Stomach (tissue), 8 donors: ENCODE measurements at regions not wholly inside any gene's neighbourhood (a gene's known extent, or its start where the extent isn't known, plus 50 kb on each side); places are given as distances from the start of the nearest gene placed in this dataset.

Experiments used
- DNase-seq, 2 donors: peaks; one replicate each; pipeline versions ENCODE4 v3.0.0 to v3.0.0-alpha.2; 2013 to 2019
- H3K27ac ChIP-seq, 5 donors: fragments of 200-600 bp in 4 of 5; sonication (generic) in 4 of 5; one replicate each; pipeline ENCODE4 v1.5.1; 2013 to 2019; ENCODE audit warnings: mild to moderate bottlenecking in 1 of 5, moderate library complexity in 1 of 5
- H3K27me3 ChIP-seq, 3 donors: fragments of 200-600 bp; sonication (generic); one replicate each; pipeline ENCODE4 v1.5.1; 2017 to 2019; ENCODE audit warnings: mixed run types in 1 of 3
- H3K36me3 ChIP-seq, 4 donors: fragments of 200-600 bp; sonication (generic); 1 replicate in 3 of 4; 2 replicates in 1 of 4; pipeline ENCODE4 v1.5.1; 2016 to 2019
- H3K4me1 ChIP-seq, 4 donors: fragments of 200-600 bp; sonication (generic); one replicate each; pipeline ENCODE4 v1.5.1; 2016 to 2019
- H3K4me3 ChIP-seq, 4 donors: fragments of 200-600 bp; sonication (generic) in 3 of 4; one replicate each; pipeline ENCODE4 v1.5.1; 2016 to 2019; ENCODE audit warnings: mild to moderate bottlenecking in 1 of 4
- H3K9me3 ChIP-seq, 4 donors: fragments of 200-600 bp; sonication (generic); one replicate each; pipeline ENCODE4 v1.5.1; 2016 to 2019
- EP300 ChIP-seq: sonication (generic); formaldehyde crosslinking; IDR thresholded peaks from one replicate; pipeline ENCODE4 v1.6.1; 2017; ENCODE audit warnings: antibody characterized with exemption
- POLR2A ChIP-seq, 4 donors: fragments of 450-650 bp; IDR thresholded peaks; one replicate each; pipeline ENCODE4 v1.6.1; 2016; ENCODE audit warnings: antibody characterized with exemption in 4 of 4, control low read depth in 2 of 4, mild to moderate bottlenecking in 1 of 4, moderate library complexity in 1 of 4
- POLR2AphosphoS5 ChIP-seq, 3 donors: sonication (generic); formaldehyde crosslinking; IDR thresholded peaks; one replicate each; pipeline ENCODE4 v1.6.1; 2016; ENCODE audit warnings: antibody characterized with exemption in 3 of 3
- WGBS, 5 donors: extraction: QIAGEN DNeasy Blood & Tissue Kit in 3 of 5; methylation state at CpG; one replicate each; pipeline versions ENCODE4 v1.1.5 to v1.1.7; 2013 to 2018; 5-methylcytosine and 5-hydroxymethylcytosine counted together
- intact Hi-C: fragments of 100-400 bp; cut with DNase I; formaldehyde crosslinking; loops from one replicate; pipeline ENCODE4 v1.15.1; 2023; ENCODE audit warnings: low total_unique reads
- TF ChIP-seq, protein P1 (sequence below), 7 experiments: fragments of 450-650 bp in 4 of 7; fragments of 200-600 bp in 3 of 7; sonication (generic) in 3 of 7; IDR thresholded peaks; one replicate each; pipeline ENCODE4 v1.5.1; 2016 to 2019; ENCODE audit warnings: antibody characterized with exemption in 7 of 7, control low read depth in 2 of 7, mild to moderate bottlenecking in 1 of 7
- donor health status: healthy with polysubstance abuse.
- donor health status: Bipolar disorder and iron deficiency.
- donor health status: healthy.

GRCh38 chr6:112504621-112505020 lies 157.5 kb downstream of the RFPL4B start:
- Histone ChIP-seq H3K9me3 (no peaks in the 10 kb centered on the region), H3K4me1 (peaks cover 0 to 17% (median 0%) of the 10 kb centered on the region in 4 donors), H3K27ac (no peak overlapping the region), H3K36me3 (no peaks in the 10 kb centered on the region), H3K4me3 (no peak overlapping the region), H3K27me3 (no peaks in the 10 kb centered on the region)
- 69 to 77% (median 75%) methylated on average over 2 of the region's 2 CpGs for WGBS, 5 donors
- DNase-seq, result no peak
- TF ChIP-seq POLR2AphosphoS5 (IDR thresholded peaks at IDR 0.05) (no peak), EP300 (no peak), POLR2A (IDR thresholded peaks at IDR 0.05) (no peak)
- TF ChIP-seq, protein P1, sequence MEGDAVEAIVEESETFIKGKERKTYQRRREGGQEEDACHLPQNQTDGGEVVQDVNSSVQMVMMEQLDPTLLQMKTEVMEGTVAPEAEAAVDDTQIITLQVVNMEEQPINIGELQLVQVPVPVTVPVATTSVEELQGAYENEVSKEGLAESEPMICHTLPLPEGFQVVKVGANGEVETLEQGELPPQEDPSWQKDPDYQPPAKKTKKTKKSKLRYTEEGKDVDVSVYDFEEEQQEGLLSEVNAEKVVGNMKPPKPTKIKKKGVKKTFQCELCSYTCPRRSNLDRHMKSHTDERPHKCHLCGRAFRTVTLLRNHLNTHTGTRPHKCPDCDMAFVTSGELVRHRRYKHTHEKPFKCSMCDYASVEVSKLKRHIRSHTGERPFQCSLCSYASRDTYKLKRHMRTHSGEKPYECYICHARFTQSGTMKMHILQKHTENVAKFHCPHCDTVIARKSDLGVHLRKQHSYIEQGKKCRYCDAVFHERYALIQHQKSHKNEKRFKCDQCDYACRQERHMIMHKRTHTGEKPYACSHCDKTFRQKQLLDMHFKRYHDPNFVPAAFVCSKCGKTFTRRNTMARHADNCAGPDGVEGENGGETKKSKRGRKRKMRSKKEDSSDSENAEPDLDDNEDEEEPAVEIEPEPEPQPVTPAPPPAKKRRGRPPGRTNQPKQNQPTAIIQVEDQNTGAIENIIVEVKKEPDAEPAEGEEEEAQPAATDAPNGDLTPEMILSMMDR (IDR thresholded peaks at IDR 0.05), result no peak
- intact Hi-C loops, result no loop called here

DNA sequence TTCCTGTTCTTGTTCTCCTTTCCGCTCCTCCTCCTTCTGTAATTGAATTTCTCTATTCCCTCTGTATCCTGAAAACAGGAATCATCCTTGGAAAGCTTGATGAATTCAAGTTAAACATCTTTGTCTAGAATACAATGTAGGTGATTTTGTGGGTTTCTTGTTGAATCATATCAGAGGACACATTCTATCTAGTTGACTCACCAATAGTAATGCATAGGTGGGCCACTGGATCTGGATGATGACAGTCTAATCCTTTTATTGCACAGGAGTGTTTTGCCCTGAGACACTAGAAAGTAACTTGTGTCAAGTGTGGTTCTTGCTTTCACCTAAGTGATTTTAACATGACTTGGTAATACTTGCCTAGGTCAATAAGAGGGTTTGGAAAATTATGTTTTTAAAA lies 164.3 kb downstream of the RFPL4B start:
- H3K4me3 ChIP-seq, result no peak overlapping the region
- no peak overlapping the region for H3K27ac ChIP-seq
- intact Hi-C loops, result no loop called here
- WGBS, 5 donors, result 87 to 100% (median 95%) methylated on average over 1 of the region's 1 CpG
- no peaks in the 10 kb centered on the region for H3K27me3 ChIP-seq
- DNase-seq, result no peak
- TF ChIP-seq POLR2AphosphoS5 (IDR thresholded peaks at IDR 0.05), result no peak
- no peak for TF ChIP-seq EP300
- TF ChIP-seq, protein P1 (IDR thresholded peaks at IDR 0.05), result no peak
- TF ChIP-seq POLR2A (IDR thresholded peaks at IDR 0.05), result no peak
- H3K9me3 ChIP-seq, result no peaks in the 10 kb centered on the region
- no peaks in the 10 kb centered on the region for H3K36me3 ChIP-seq
- no peaks in the 10 kb centered on the region for H3K4me1 ChIP-seq

DNA sequence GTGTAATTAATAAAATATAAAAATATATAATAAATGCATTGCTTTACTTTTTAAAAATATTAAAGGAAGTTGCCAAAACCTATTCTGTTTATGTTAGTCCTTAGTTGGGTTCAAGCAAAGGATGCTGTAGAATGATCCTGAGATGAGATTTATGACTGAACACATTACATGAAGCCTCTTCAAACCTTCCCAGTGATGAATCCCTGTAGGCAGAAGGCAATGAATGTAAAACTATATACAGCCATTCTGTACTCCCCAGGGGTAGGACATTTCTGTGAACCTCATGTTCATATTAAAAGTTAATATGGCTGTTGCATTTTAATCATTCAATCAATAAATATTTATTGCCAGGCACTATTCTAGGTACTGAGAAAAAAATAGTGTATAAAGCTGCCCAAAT lies 166.0 kb downstream of the RFPL4B start:
- Histone ChIP-seq H3K27ac (no peak overlapping the region), H3K9me3 (no peaks in the 10 kb centered on the region), H3K36me3 (no peaks in the 10 kb centered on the region), H3K4me1 (no peaks in the 10 kb centered on the region), H3K4me3 (no peak overlapping the region), H3K27me3 (no peaks in the 10 kb centered on the region)
- intact Hi-C loops, result no loop called here
- DNase-seq, result no peak
- TF ChIP-seq EP300, result no peak
- no peak for TF ChIP-seq POLR2AphosphoS5 (IDR thresholded peaks at IDR 0.05)
- TF ChIP-seq, protein P1 (IDR thresholded peaks at IDR 0.05), result no peak
- no peak for TF ChIP-seq POLR2A (IDR thresholded peaks at IDR 0.05)

- TF ChIP-seq POLR2AphosphoS5 (IDR thresholded peaks at IDR 0.05) (no peak), EP300 (no peak), POLR2A (IDR thresholded peaks at IDR 0.05) (no peak)
- TF ChIP-seq, protein P1 (IDR thresholded peaks at IDR 0.05), result no peak
Observed at GRCh38 chr6:112522587-112522986, 175.5 kb downstream of the RFPL4B start.

More at GRCh38 chr6:112522587-112522986, 175.5 kb downstream of the RFPL4B start:
- no peak overlapping the region for H3K4me3 ChIP-seq
- intact Hi-C loops, result no loop called here
- DNase-seq, result no peak
- H3K36me3 ChIP-seq, result no peaks in the 10 kb centered on the region
- WGBS, 5 donors, result 77 to 91% (median 84%) methylated on average over 4 of the region's 4 CpGs
- H3K4me1 ChIP-seq, result no peaks in the 10 kb centered on the region
- no peaks in the 10 kb centered on the region for H3K27me3 ChIP-seq
- H3K9me3 ChIP-seq, result no peaks in the 10 kb centered on the region
- no peak overlapping the region for H3K27ac ChIP-seq
